ENCODE measurements at regions not wholly inside any gene's neighbourhood (a gene's known extent, or its start where the extent isn't known, plus 50 kb on each side); places are given as distances from the start of the nearest gene placed in this dataset.

- TF ChIP-seq HOXB5 (CRISPR knock-in tag; IDR thresholded peaks at IDR 0.05): no peak
- TF ChIP-seq ZSCAN20 (CRISPR knock-in tag; IDR thresholded peaks at IDR 0.05): no peak
- TF ChIP-seq EHMT2 (IDR thresholded peaks at IDR 0.05; ENCODE audit: low read depth): no peak
- TF ChIP-seq BHLHE40 (IDR thresholded peaks at IDR 0.05; ENCODE audit: low read depth, low read length): no peak
- no peak for TF ChIP-seq TP53 (CRISPR knock-in tag; IDR thresholded peaks at IDR 0.05)
- no peak for TF ChIP-seq JUNB (IDR thresholded peaks at IDR 0.05)
- no peak for TF ChIP-seq RFX5 (IDR thresholded peaks at IDR 0.05)
- TF ChIP-seq NFE2L2 (conservative IDR thresholded peaks at IDR 0.05; ENCODE audit: low read length): no peak
- TF ChIP-seq, protein P1, sequence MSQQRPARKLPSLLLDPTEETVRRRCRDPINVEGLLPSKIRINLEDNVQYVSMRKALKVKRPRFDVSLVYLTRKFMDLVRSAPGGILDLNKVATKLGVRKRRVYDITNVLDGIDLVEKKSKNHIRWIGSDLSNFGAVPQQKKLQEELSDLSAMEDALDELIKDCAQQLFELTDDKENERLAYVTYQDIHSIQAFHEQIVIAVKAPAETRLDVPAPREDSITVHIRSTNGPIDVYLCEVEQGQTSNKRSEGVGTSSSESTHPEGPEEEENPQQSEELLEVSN (IDR thresholded peaks at IDR 0.05; ENCODE audit: borderline replicate concordance, low read depth): no peak
- no peak for TF ChIP-seq HDAC2 (IDR thresholded peaks at IDR 0.05)
- TF ChIP-seq RARB (CRISPR knock-in tag; IDR thresholded peaks at IDR 0.05): no peak
- TF ChIP-seq, protein P2, sequence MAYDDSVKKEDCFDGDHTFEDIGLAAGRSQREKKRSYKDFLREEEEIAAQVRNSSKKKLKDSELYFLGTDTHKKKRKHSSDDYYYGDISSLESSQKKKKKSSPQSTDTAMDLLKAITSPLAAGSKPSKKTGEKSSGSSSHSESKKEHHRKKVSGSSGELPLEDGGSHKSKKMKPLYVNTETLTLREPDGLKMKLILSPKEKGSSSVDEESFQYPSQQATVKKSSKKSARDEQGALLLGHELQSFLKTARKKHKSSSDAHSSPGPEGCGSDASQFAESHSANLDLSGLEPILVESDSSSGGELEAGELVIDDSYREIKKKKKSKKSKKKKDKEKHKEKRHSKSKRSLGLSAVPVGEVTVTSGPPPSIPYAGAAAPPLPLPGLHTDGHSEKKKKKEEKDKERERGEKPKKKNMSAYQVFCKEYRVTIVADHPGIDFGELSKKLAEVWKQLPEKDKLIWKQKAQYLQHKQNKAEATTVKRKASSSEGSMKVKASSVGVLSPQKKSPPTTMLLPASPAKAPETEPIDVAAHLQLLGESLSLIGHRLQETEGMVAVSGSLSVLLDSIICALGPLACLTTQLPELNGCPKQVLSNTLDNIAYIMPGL (CRISPR knock-in tag; IDR thresholded peaks at IDR 0.05; ENCODE audit: borderline replicate concordance): no peak
- TF ChIP-seq KDM1A (IDR thresholded peaks at IDR 0.05; ENCODE audit: low read depth): no peak
- TF ChIP-seq RCOR1 (IDR thresholded peaks at IDR 0.05; ENCODE audit: low read depth, low read length): no peak
- TF ChIP-seq ZFP36 (IDR thresholded peaks at IDR 0.05; ENCODE audit: borderline replicate concordance, partially characterized antibody): no peak
- TF ChIP-seq FOSB (CRISPR knock-in tag; IDR thresholded peaks at IDR 0.05): no peak
- no peak for TF ChIP-seq CTCF (IDR thresholded peaks at IDR 0.05)
- no peak for TF ChIP-seq REST (IDR thresholded peaks at IDR 0.05)
- TF ChIP-seq, protein P3, sequence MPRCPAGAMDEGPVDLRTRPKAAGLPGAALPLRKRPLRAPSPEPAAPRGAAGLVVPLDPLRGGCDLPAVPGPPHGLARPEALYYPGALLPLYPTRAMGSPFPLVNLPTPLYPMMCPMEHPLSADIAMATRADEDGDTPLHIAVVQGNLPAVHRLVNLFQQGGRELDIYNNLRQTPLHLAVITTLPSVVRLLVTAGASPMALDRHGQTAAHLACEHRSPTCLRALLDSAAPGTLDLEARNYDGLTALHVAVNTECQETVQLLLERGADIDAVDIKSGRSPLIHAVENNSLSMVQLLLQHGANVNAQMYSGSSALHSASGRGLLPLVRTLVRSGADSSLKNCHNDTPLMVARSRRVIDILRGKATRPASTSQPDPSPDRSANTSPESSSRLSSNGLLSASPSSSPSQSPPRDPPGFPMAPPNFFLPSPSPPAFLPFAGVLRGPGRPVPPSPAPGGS (IDR thresholded peaks at IDR 0.05): no peak
- TF ChIP-seq CEBPB (IDR thresholded peaks at IDR 0.05): no peak
- CTCF ChIA-PET: interaction anchor here (0.7 to 1.2 kb wide), 2 partner anchors 8 to 9 kb away, joined by 3 read pairs; no protein-coding TSS in a partner anchor
Measured at GRCh38 chr17:68125111-68125870, 89.8 kb downstream of the KPNA2 start.

More at GRCh38 chr17:68125111-68125870, 89.8 kb downstream of the KPNA2 start:
- FAIRE-seq: no peak
- H3K4me2 ChIP-seq: no peak overlapping the region
- no peak overlapping the region for H3K27ac ChIP-seq
- whole genome bisulfite sequencing (ENCODE audit: missing lambda C conversion rate): 66% methylated on average over 6 of the region's 6 CpGs
- H3K9me3 ChIP-seq: no peaks in the 10 kb centered on the region
- H3K4me1 ChIP-seq: no peaks in the 10 kb centered on the region
- POLR2A ChIA-PET: no interaction called here
- DNase-seq (ENCODE audit: low read depth in 1 of 2, low spot score in 1 of 2): no peak
- no peak for ATAC-seq
- H3K4me3 ChIP-seq: no peak overlapping the region
